Neuronal stem cell (in vitro differentiated cells): ENCODE measurements at regions not wholly inside any gene's neighbourhood (a gene's known extent, or its start where the extent isn't known, plus 50 kb on each side); places are given as distances from the start of the nearest gene placed in this dataset.
A peak's percentile ranks its signal among the peaks of the same experiment; 100 is the strongest.

Experiments
- DNase-seq: peaks from one replicate; pipeline ENCODE4 v3.0.0-alpha.2; 2013; ENCODE audit warnings: low spot score
- H2AFZ ChIP-seq: one replicate; pipeline ENCODE4 v1.6.1; 2013; ENCODE audit warnings: mild to moderate bottlenecking, low read length, inconsistent platforms
- H2AK5ac ChIP-seq: 2 replicates; pipeline ENCODE4 v1.6.1; 2013; ENCODE audit warnings: low read depth, mild to moderate bottlenecking, inconsistent platforms, low read length, moderate library complexity, mixed read lengths
- H2BK120ac ChIP-seq: 2 replicates; pipeline ENCODE4 v1.6.1; 2013; ENCODE audit warnings: low read depth, mild to moderate bottlenecking, inconsistent platforms, low read length, moderate library complexity, mixed read lengths
- H2BK12ac ChIP-seq: one replicate; pipeline ENCODE4 v1.6.1; 2013; ENCODE audit warnings: low read length, inconsistent platforms
- H2BK15ac ChIP-seq: 2 replicates; pipeline ENCODE4 v1.6.1; 2013; ENCODE audit warnings: mild to moderate bottlenecking, low read length, inconsistent platforms, mixed read lengths
- H2BK5ac ChIP-seq: one replicate; pipeline ENCODE4 v1.6.1; 2013; ENCODE audit warnings: inconsistent platforms, mild to moderate bottlenecking, low read length, moderate library complexity
- H3K14ac ChIP-seq: one replicate; pipeline ENCODE4 v1.6.1; 2013; ENCODE audit warnings: low read length, inconsistent platforms
- H3K18ac ChIP-seq: 2 replicates; pipeline ENCODE4 v1.6.1; 2013; ENCODE audit warnings: low read length, inconsistent platforms
- H3K23ac ChIP-seq: 2 replicates; pipeline ENCODE4 v1.6.1; 2013; ENCODE audit warnings: low read depth, mild to moderate bottlenecking, mixed read lengths, low read length, inconsistent platforms; ENCODE audit not compliant: poor library complexity
- H3K27ac ChIP-seq: replicated peaks from 3 replicates; pipeline ENCODE4 v1.5.1; 2013; ENCODE audit warnings: low read length, inconsistent platforms
- H3K27me3 ChIP-seq, 3 experiments: 2 replicates each; pipeline ENCODE4 v1.6.1; 2013; ENCODE audit warnings: low read length in 3 of 3, mild to moderate bottlenecking in 2 of 3, inconsistent platforms in 1 of 3, low read depth in 1 of 3, mixed read lengths in 1 of 3, moderate library complexity in 1 of 3; ENCODE audit not compliant: control insufficient read depth in 3 of 3, insufficient read depth in 3 of 3
- H3K36me3 ChIP-seq, 2 donors: replicated peaks in 1 of 2; 2 replicates each; pipeline ENCODE4 v1.6.1; 2013; ENCODE audit warnings: low read length in 2 of 2; ENCODE audit not compliant: control insufficient read depth in 2 of 2, insufficient read depth in 2 of 2
- H3K4ac ChIP-seq: 2 replicates; pipeline ENCODE4 v1.6.1; 2013; ENCODE audit warnings: inconsistent platforms, mild to moderate bottlenecking, low read length, moderate library complexity
- H3K4me1 ChIP-seq, 2 donors: 1 replicate in 1 of 2; 2 replicates in 1 of 2; pipeline ENCODE4 v1.6.1; 2013; ENCODE audit warnings: low read length in 2 of 2, low read depth in 1 of 2; ENCODE audit not compliant: control insufficient read depth in 2 of 2, insufficient read depth in 1 of 2
- H3K4me2 ChIP-seq: one replicate; pipeline ENCODE4 v1.6.1; 2013; ENCODE audit warnings: mild to moderate bottlenecking, low read length, inconsistent platforms; ENCODE audit not compliant: insufficient read depth, poor library complexity, severe bottlenecking
- H3K4me3 ChIP-seq, 2 donors: 2 replicates each; pipeline ENCODE4 v1.5.1; 2013; ENCODE audit warnings: low read length in 2 of 2, mild to moderate bottlenecking in 2 of 2, inconsistent platforms in 1 of 2, moderate library complexity in 1 of 2
- H3K79me1 ChIP-seq: one replicate; pipeline ENCODE4 v1.6.1; 2013; ENCODE audit warnings: low read depth, mild to moderate bottlenecking, inconsistent platforms, low read length, moderate library complexity
- H3K9ac ChIP-seq: one replicate; pipeline ENCODE4 v1.6.1; 2013; ENCODE audit warnings: mild to moderate bottlenecking, low read depth, low read length, inconsistent platforms; ENCODE audit not compliant: poor library complexity
- H3K9me3 ChIP-seq, 2 donors: replicated peaks in 1 of 2; 2 replicates each; pipeline versions ENCODE3 to v1.6.1; 2013; ENCODE audit warnings: low read length in 2 of 2, mild to moderate bottlenecking in 2 of 2, inconsistent platforms in 1 of 2, low read depth in 1 of 2, mixed read lengths in 1 of 2, moderate library complexity in 1 of 2; ENCODE audit not compliant: control insufficient read depth in 2 of 2, insufficient read depth in 1 of 2
- H4K8ac ChIP-seq: one replicate; pipeline ENCODE4 v1.6.1; 2013; ENCODE audit warnings: low read depth, mild to moderate bottlenecking, inconsistent platforms, low read length, moderate library complexity
- H4K91ac ChIP-seq: one replicate; pipeline ENCODE4 v1.6.1; 2013; ENCODE audit warnings: low read length, low read depth, mild to moderate bottlenecking, inconsistent platforms; ENCODE audit not compliant: poor library complexity
- WGBS, 2 donors: extraction: QIAGEN DNeasy Blood & Tissue Kit; methylation state at CpG; one replicate each; pipeline ENCODE4 v1.1.7; 2013; ENCODE audit warnings: missing lambda C conversion rate in 2 of 2, mixed read lengths in 1 of 2; ENCODE audit not compliant: insufficient read length in 2 of 2, insufficient replicate concordance in 1 of 2; ENCODE audit errors: extremely low coverage in 2 of 2; 5-methylcytosine and 5-hydroxymethylcytosine counted together

GRCh38 chr2:176533505-176534193 lies 264.4 kb downstream of the MTX2 start:
- no peak overlapping the region for H3K4me3 ChIP-seq
- WGBS, 2 donors: no CpG with 5 or more reads among the region's 4 CpGs

GRCh38 chr2:176534798-176535466 lies 265.7 kb downstream of the MTX2 start:
- Histone ChIP-seq H3K27me3 (no peaks in the 10 kb centered on the region), H3K79me1 (no peaks in the 10 kb centered on the region), H3K27ac (no peak overlapping the region), H3K14ac (no peak overlapping the region), H3K18ac (no peak overlapping the region), H4K91ac (no peak overlapping the region), H3K4ac (no peak overlapping the region), H3K23ac (no peak overlapping the region), H3K36me3 (no peaks in the 10 kb centered on the region), H3K4me1 (no peaks in the 10 kb centered on the region), H2BK12ac (no peak overlapping the region), H3K4me2 (no peak overlapping the region), H2AK5ac (no peak overlapping the region), H3K9ac (no peak overlapping the region), H2AFZ (no peak overlapping the region), H3K9me3 (no peaks in the 10 kb centered on the region), H4K8ac (no peak overlapping the region), H2BK5ac (no peak overlapping the region), H2BK15ac (no peak overlapping the region), H2BK120ac (no peak overlapping the region), H3K4me3 (no peak overlapping the region)
- no CpG with 5 or more reads among the region's 9 CpGs for WGBS, 2 donors
- DNase-seq: no peak

More at GRCh38 chr2:176533505-176534193, 264.4 kb downstream of the MTX2 start:
- Histone ChIP-seq H3K14ac (no peak overlapping the region), H3K4ac (no peak overlapping the region), H2BK5ac (no peak overlapping the region), H2BK12ac (no peak overlapping the region), H3K9ac (no peak overlapping the region), H3K9me3 (no peaks in the 10 kb centered on the region), H3K79me1 (no peaks in the 10 kb centered on the region), H4K8ac (no peak overlapping the region), H3K36me3 (no peaks in the 10 kb centered on the region), H4K91ac (no peak overlapping the region), H3K18ac (no peak overlapping the region), H3K27ac (no peak overlapping the region), H2BK15ac (no peak overlapping the region), H2BK120ac (no peak overlapping the region), H2AFZ (peak overlapping the region; percentile 50), H2AK5ac (no peak overlapping the region), H3K4me1 (no peaks in the 10 kb centered on the region), H3K4me2 (no peak overlapping the region), H3K23ac (no peak overlapping the region), H3K27me3 (no peaks in the 10 kb centered on the region)
- DNase-seq: no peak

- no peaks in the 10 kb centered on the region for H3K36me3 ChIP-seq
- no peak overlapping the region for H3K4me2 ChIP-seq
- no peak overlapping the region for H2BK5ac ChIP-seq
- no peak overlapping the region for H3K27ac ChIP-seq
- no peak overlapping the region for H4K8ac ChIP-seq
- no peak overlapping the region for H2BK120ac ChIP-seq
- no peak overlapping the region for H3K18ac ChIP-seq
- H2AFZ ChIP-seq: no peak overlapping the region
- no peak overlapping the region for H3K9ac ChIP-seq
- H2BK12ac ChIP-seq: no peak overlapping the region
- H3K23ac ChIP-seq: no peak overlapping the region
- no CpG with 5 or more reads among the region's 5 CpGs for WGBS, 2 donors
- no peak overlapping the region for H3K4ac ChIP-seq
- no peak overlapping the region for H4K91ac ChIP-seq
- DNase-seq: no peak
- H3K14ac ChIP-seq: no peak overlapping the region
- H2AK5ac ChIP-seq: no peak overlapping the region
- no peak overlapping the region for H2BK15ac ChIP-seq
- no peaks in the 10 kb centered on the region for H3K9me3 ChIP-seq
- no peaks in the 10 kb centered on the region for H3K4me1 ChIP-seq
- H3K27me3 ChIP-seq: no peaks in the 10 kb centered on the region
- H3K79me1 ChIP-seq: no peaks in the 10 kb centered on the region
- H3K4me3 ChIP-seq: no peak overlapping the region
Observed at GRCh38 chr2:176535467-176536113, 266.3 kb downstream of the MTX2 start.

GRCh38 chr2:176536439-176537133 lies 267.3 kb downstream of the MTX2 start:
- Histone ChIP-seq H3K23ac (no peak overlapping the region), H3K4ac (no peak overlapping the region), H3K9me3 (no peaks in the 10 kb centered on the region), H2AK5ac (no peak overlapping the region), H2BK5ac (no peak overlapping the region), H3K27me3 (no peaks in the 10 kb centered on the region), H4K91ac (no peak overlapping the region), H2BK12ac (no peak overlapping the region), H3K18ac (no peak overlapping the region), H2AFZ (no peak overlapping the region), H3K36me3 (no peaks in the 10 kb centered on the region), H3K14ac (no peak overlapping the region), H2BK15ac (no peak overlapping the region), H4K8ac (no peak overlapping the region), H3K4me1 (no peaks in the 10 kb centered on the region), H3K4me2 (no peak overlapping the region), H3K4me3 (no peak overlapping the region), H3K9ac (no peak overlapping the region), H3K79me1 (no peaks in the 10 kb centered on the region), H2BK120ac (no peak overlapping the region), H3K27ac (no peak overlapping the region)
- DNase-seq: no peak
- WGBS, 2 donors: no CpG with 5 or more reads among the region's 3 CpGs
